SK-N-SH treated with all-trans-retinoic acid at 6 μM for 48 hours (cell line): ENCODE measurements at regions not wholly inside any gene's neighbourhood (a gene's known extent, or its start where the extent isn't known, plus 50 kb on each side); places are given as distances from the start of the nearest gene placed in this dataset.

Experiments
- CREB5 ChIP-seq: fragments of 250-450 bp; sonication (Bioruptor Pico); IDR thresholded peaks from 2 replicates; pipeline ENCODE4 v1.5.1; 2020; ENCODE audit warnings: low read depth, mild to moderate bottlenecking, moderate library complexity
- TF ChIP-seq, protein P1 (sequence below): fragments of 250-450 bp; sonication (Bioruptor Pico); IDR thresholded peaks from 2 replicates; pipeline ENCODE4 v1.5.1; 2021; ENCODE audit warnings: mild to moderate bottlenecking, moderate library complexity

DNA sequence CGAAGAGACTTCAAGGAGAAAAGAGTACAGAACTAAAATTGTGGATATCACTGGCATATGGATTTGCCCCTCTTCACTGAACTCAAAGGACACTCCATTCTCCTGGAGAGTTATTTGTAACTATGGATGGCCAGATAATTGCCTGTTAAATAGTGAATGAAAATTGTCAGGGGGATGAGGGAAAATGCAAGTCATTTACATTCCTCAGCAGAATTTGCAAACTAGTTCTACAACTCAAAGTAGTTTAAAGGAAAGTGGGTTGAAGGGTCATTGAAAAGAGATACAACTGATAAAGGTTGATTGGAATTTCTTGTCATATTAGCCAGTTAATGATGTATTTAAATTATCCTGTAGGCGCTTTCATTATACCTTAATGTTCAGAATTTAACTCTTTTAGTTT lies 266.5 kb upstream of the SPOPL start:
- TF ChIP-seq CREB5 (CRISPR knock-in tag), result no peak
- TF ChIP-seq, protein P1, sequence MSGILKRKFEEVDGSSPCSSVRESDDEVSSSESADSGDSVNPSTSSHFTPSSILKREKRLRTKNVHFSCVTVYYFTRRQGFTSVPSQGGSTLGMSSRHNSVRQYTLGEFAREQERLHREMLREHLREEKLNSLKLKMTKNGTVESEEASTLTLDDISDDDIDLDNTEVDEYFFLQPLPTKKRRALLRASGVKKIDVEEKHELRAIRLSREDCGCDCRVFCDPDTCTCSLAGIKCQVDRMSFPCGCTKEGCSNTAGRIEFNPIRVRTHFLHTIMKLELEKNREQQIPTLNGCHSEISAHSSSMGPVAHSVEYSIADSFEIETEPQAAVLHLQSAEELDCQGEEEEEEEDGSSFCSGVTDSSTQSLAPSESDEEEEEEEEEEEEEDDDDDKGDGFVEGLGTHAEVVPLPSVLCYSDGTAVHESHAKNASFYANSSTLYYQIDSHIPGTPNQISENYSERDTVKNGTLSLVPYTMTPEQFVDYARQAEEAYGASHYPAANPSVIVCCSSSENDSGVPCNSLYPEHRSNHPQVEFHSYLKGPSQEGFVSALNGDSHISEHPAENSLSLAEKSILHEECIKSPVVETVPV (CRISPR knock-in tag), result no peak
